GM23338 (cell line): ENCODE measurements at regions not wholly inside any gene's neighbourhood (a gene's known extent, or its start where the extent isn't known, plus 50 kb on each side); places are given as distances from the start of the nearest gene placed in this dataset.

Experiments
- ATAC-seq: fragments of 200-7000 bp; cut with Tn5 transposase; 3 replicates; pipeline ENCODE4 v1.9.1; 2020
- DNase-seq: peaks from one replicate; pipeline ENCODE4 v3.0.0-alpha.2; 2015; ENCODE audit warnings: low spot score
- H2AFZ ChIP-seq: fragments of 200-600 bp; sonication (generic); 2 replicates; pipeline ENCODE4 v1.8.0; 2016; ENCODE audit warnings: antibody characterized with exemption, mild to moderate bottlenecking, moderate library complexity
- H3F3A ChIP-seq: fragments of 200-600 bp; sonication (generic); replicated peaks from 2 replicates; pipeline ENCODE4 v1.8.0; 2017; ENCODE audit warnings: antibody characterized with exemption, mixed run types, low read depth
- H3K27ac ChIP-seq: fragments of 200-600 bp; sonication (generic); 2 replicates; pipeline ENCODE4 v1.6.1; 2016; ENCODE audit warnings: low read depth
- H3K27me3 ChIP-seq: fragments of 200-600 bp; sonication (generic); 2 replicates; pipeline ENCODE4 v1.8.0; 2016; ENCODE audit warnings: mild to moderate bottlenecking, mixed run types, moderate library complexity; ENCODE audit not compliant: insufficient read depth
- H3K36me3 ChIP-seq: fragments of 200-600 bp; sonication (generic); 2 replicates; pipeline ENCODE4 v1.8.0; 2016; ENCODE audit warnings: mild to moderate bottlenecking; ENCODE audit not compliant: insufficient read depth
- H3K4me1 ChIP-seq: fragments of 200-600 bp; sonication (generic); 2 replicates; pipeline ENCODE4 v1.8.0; 2016; ENCODE audit warnings: mild to moderate bottlenecking, moderate library complexity; ENCODE audit not compliant: insufficient read depth
- H3K4me2 ChIP-seq: fragments of 200-600 bp; sonication (generic); 2 replicates; pipeline ENCODE4 v1.7.1; 2017; ENCODE audit warnings: mixed run types
- H3K4me3 ChIP-seq: fragments of 200-600 bp; sonication (generic); 2 replicates; pipeline ENCODE4 v1.6.1; 2016; ENCODE audit warnings: mixed run types
- H3K79me2 ChIP-seq: fragments of 200-600 bp; sonication (generic); replicated peaks from 2 replicates; pipeline ENCODE4 v1.8.0; 2017; ENCODE audit warnings: mild to moderate bottlenecking; ENCODE audit not compliant: insufficient read depth
- H3K9me2 ChIP-seq: fragments of 200-600 bp; sonication (generic); 2 replicates; pipeline ENCODE4 v1.8.0; 2017; ENCODE audit not compliant: insufficient read depth
- H4K20me1 ChIP-seq: fragments of 200-600 bp; sonication (generic); replicated peaks from 2 replicates; pipeline ENCODE4 v1.8.0; 2017; ENCODE audit warnings: mild to moderate bottlenecking; ENCODE audit not compliant: insufficient read depth
- H3K27ac Mint-ChIP-seq: 2 replicates; pipeline ENCODE4 v1.8.0; 2020; ENCODE audit warnings: inconsistent platforms, mild to moderate bottlenecking, moderate library complexity, mixed read lengths
- H3K27me3 Mint-ChIP-seq: 3 replicates; pipeline ENCODE4 v1.8.0; 2022; ENCODE audit warnings: low read depth, mild to moderate bottlenecking, moderate library complexity, mixed read lengths, inconsistent platforms; ENCODE audit not compliant: insufficient read depth, poor library complexity
- H3K36me3 Mint-ChIP-seq: 3 replicates; pipeline ENCODE4 v1.8.0; 2021; ENCODE audit warnings: low read depth, mild to moderate bottlenecking, inconsistent platforms, moderate library complexity, mixed read lengths
- H3K4me1 Mint-ChIP-seq: 3 replicates; pipeline ENCODE4 v1.8.0; 2020; ENCODE audit warnings: mild to moderate bottlenecking, inconsistent platforms, mixed read lengths
- H3K4me3 Mint-ChIP-seq: 3 replicates; pipeline ENCODE4 v1.8.0; 2021; ENCODE audit warnings: moderate library complexity, mild to moderate bottlenecking, inconsistent platforms, mixed read lengths
- H3K9me3 Mint-ChIP-seq: 3 replicates; pipeline ENCODE4 v1.8.0; 2020; ENCODE audit warnings: moderate library complexity, mild to moderate bottlenecking, inconsistent platforms, mixed read lengths
- CREB1 ChIP-seq: fragments of 250-450 bp; sonication (Bioruptor Pico); IDR thresholded peaks from 2 replicates; pipeline ENCODE4 v1.5.0; 2020; ENCODE audit warnings: low read depth, mild to moderate bottlenecking, moderate library complexity
- CTCF ChIP-seq, 2 experiments: fragments of 200-600 bp in 1 of 2; sonication (generic) in 1 of 2; conservative IDR thresholded peaks; 2 replicates each; pipeline versions ENCODE4 v1.5.1 to v1.6.1; 2016 to 2017; ENCODE audit warnings: antibody characterized with exemption in 2 of 2, low read depth in 2 of 2, mild to moderate bottlenecking in 2 of 2, moderate library complexity in 1 of 2
- EZH2 ChIP-seq: fragments of 200-600 bp; sonication (generic); IDR thresholded peaks from one replicate; pipeline ENCODE4 v1.8.0; 2017; ENCODE audit warnings: antibody characterized with exemption, mild to moderate bottlenecking, low read depth; ENCODE audit not compliant: unreplicated experiment
- EZH2phosphoT487 ChIP-seq: fragments of 200-600 bp; sonication (generic); IDR thresholded peaks from one replicate; pipeline ENCODE4 v1.8.1; 2018; ENCODE audit warnings: antibody characterized with exemption; ENCODE audit not compliant: unreplicated experiment
- JUNB ChIP-seq: IDR thresholded peaks from one replicate; pipeline ENCODE4 v1.6.1; 2016; ENCODE audit warnings: antibody characterized with exemption; ENCODE audit not compliant: unreplicated experiment
- NANOG ChIP-seq: IDR thresholded peaks from 2 replicates; pipeline ENCODE4 v1.6.1; 2016; ENCODE audit warnings: antibody characterized with exemption, borderline replicate concordance
- POLR2AphosphoS5 ChIP-seq: IDR thresholded peaks from 2 replicates; pipeline ENCODE4 v1.6.1; 2016; ENCODE audit warnings: antibody characterized with exemption, low read depth
- STAT1 ChIP-seq: IDR thresholded peaks from one replicate; pipeline ENCODE4 v1.6.1; 2016; ENCODE audit warnings: antibody characterized with exemption; ENCODE audit not compliant: unreplicated experiment
- ZNF114 ChIP-seq: fragments of 250-450 bp; sonication (Bioruptor Pico); IDR thresholded peaks from 2 replicates; pipeline ENCODE4 v1.5.0; 2020; ENCODE audit warnings: mild to moderate bottlenecking, moderate library complexity
- ZNF331 ChIP-seq: fragments of 250-450 bp; sonication (Bioruptor Pico); IDR thresholded peaks from 2 replicates; pipeline ENCODE4 v1.5.0; 2020; ENCODE audit warnings: low read depth, mild to moderate bottlenecking, moderate library complexity
- ZNF462 ChIP-seq: fragments of 250-450 bp; sonication (Bioruptor Pico); IDR thresholded peaks from 2 replicates; pipeline ENCODE4 v1.5.0; 2020; ENCODE audit warnings: mild to moderate bottlenecking, moderate library complexity
- TF ChIP-seq, protein P1 (sequence below): IDR thresholded peaks from one replicate; pipeline ENCODE4 v1.6.1; 2018; ENCODE audit warnings: antibody characterized with exemption; ENCODE audit not compliant: unreplicated experiment
- TF ChIP-seq, protein P2 (sequence below): IDR thresholded peaks from 2 replicates; pipeline ENCODE4 v1.6.1; 2016; ENCODE audit warnings: antibody characterized with exemption

DNA sequence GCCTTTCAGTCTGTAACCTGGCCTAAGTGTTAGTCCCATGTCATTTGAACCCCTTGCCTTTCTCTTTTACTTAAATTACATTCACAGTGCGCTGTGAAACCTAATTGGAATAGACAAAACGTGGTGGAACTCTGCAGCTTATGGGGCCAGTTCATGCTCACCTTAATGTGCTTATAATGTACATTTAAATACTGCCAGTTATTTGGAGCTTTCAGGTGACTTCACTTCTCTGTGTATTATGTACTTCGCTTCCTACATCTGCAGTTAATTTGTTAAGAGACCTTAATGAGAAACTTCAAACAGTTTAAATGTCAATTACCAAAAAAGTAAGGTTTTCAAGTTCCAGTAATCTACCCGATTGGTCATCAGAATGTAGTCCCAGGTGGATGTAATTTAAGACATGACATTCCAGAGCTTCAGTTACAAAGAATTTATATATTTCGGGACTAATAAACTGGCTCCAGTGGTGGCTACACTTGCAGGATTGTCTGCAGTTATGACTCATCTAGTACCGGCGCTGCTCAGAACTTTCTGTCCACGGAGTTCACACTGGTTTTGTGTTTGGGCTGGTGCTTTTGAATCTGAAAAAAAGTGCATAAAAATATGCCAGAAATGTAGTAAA is 125.3 kb downstream of the TM9SF2 start:
- H3K4me1 Mint-ChIP-seq: peaks cover 54% of the 10 kb centered on the region
- no peak for DNase-seq
- no peak overlapping the region for H3K4me3 Mint-ChIP-seq

More for the DNA sequence above, 125.3 kb downstream of the TM9SF2 start:
- Histone ChIP-seq H3F3A (no peaks in the 10 kb centered on the region), H3K36me3 (no peaks in the 10 kb centered on the region), H3K4me1 (peaks cover 31% of the 10 kb centered on the region), H3K4me2 (no peak overlapping the region), H3K27ac (no peak overlapping the region), H2AFZ (no peak overlapping the region), H3K9me2 (0 out of 2 replicates have a peak, but pooled peaks cover 6% of the 10 kb centered on the region), H4K20me1 (no peaks in the 10 kb centered on the region), H3K4me3 (no peak overlapping the region), H3K79me2 (no peaks in the 10 kb centered on the region), H3K27me3 (no peaks in the 10 kb centered on the region)
- no peak for ATAC-seq
- Mint-ChIP-seq H3K27me3 (peaks cover 8% of the 10 kb centered on the region), H3K9me3 (no peaks in the 10 kb centered on the region), H3K36me3 (no peaks in the 10 kb centered on the region; the same call in 2 of the 3 replicates), H3K27ac (no peak overlapping the region)
- TF ChIP-seq ZNF462 (CRISPR knock-in tag): no peak
- TF ChIP-seq EZH2phosphoT487: no peak
- no peak for TF ChIP-seq CREB1 (CRISPR knock-in tag)
- TF ChIP-seq, protein P1, sequence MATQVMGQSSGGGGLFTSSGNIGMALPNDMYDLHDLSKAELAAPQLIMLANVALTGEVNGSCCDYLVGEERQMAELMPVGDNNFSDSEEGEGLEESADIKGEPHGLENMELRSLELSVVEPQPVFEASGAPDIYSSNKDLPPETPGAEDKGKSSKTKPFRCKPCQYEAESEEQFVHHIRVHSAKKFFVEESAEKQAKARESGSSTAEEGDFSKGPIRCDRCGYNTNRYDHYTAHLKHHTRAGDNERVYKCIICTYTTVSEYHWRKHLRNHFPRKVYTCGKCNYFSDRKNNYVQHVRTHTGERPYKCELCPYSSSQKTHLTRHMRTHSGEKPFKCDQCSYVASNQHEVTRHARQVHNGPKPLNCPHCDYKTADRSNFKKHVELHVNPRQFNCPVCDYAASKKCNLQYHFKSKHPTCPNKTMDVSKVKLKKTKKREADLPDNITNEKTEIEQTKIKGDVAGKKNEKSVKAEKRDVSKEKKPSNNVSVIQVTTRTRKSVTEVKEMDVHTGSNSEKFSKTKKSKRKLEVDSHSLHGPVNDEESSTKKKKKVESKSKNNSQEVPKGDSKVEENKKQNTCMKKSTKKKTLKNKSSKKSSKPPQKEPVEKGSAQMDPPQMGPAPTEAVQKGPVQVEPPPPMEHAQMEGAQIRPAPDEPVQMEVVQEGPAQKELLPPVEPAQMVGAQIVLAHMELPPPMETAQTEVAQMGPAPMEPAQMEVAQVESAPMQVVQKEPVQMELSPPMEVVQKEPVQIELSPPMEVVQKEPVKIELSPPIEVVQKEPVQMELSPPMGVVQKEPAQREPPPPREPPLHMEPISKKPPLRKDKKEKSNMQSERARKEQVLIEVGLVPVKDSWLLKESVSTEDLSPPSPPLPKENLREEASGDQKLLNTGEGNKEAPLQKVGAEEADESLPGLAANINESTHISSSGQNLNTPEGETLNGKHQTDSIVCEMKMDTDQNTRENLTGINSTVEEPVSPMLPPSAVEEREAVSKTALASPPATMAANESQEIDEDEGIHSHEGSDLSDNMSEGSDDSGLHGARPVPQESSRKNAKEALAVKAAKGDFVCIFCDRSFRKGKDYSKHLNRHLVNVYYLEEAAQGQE: no peak
- no peak for TF ChIP-seq NANOG
- TF ChIP-seq, protein P2, sequence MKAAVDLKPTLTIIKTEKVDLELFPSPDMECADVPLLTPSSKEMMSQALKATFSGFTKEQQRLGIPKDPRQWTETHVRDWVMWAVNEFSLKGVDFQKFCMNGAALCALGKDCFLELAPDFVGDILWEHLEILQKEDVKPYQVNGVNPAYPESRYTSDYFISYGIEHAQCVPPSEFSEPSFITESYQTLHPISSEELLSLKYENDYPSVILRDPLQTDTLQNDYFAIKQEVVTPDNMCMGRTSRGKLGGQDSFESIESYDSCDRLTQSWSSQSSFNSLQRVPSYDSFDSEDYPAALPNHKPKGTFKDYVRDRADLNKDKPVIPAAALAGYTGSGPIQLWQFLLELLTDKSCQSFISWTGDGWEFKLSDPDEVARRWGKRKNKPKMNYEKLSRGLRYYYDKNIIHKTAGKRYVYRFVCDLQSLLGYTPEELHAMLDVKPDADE: no peak
- TF ChIP-seq STAT1: no peak
- TF ChIP-seq EZH2: no peak
- no peak for TF ChIP-seq ZNF114 (CRISPR knock-in tag)
- no peak for TF ChIP-seq CTCF (conservative IDR thresholded peaks at IDR 0.05; ENCODE audit: low read depth in 2 of 2)
- no peak for TF ChIP-seq POLR2AphosphoS5
- no peak for TF ChIP-seq JUNB
- TF ChIP-seq ZNF331 (CRISPR knock-in tag): no peak
